ENCODE measurements at regions not wholly inside any gene's neighbourhood (a gene's known extent, or its start where the extent isn't known, plus 50 kb on each side); places are given as distances from the start of the nearest gene placed in this dataset.

DNA sequence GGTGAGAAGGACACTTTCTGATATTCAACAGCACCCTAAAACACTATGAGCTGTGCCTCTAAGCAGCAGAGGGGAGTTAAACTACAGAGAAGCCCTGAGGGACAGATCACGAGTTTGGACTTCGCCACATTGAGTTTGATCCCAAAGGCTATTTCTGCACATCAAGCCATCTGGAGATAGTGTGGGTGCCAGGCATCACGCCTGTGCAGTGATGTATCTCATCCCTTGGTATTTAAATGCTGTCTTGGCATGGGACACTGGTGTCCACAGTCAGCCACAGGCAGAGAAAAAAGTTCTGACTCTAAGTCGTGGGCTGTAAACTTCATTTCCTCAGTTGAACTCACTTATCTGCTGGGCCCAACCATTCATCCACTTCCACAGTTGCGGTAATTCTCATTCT lies 742.3 kb upstream of the CELF4 start:
- Histone ChIP-seq H3K4me1 (ENCODE audit: control insufficient read depth, insufficient read depth, low read length) (no peaks in the 10 kb centered on the region), H3K9me3 (ENCODE audit: control insufficient read depth, low read length) (no peaks in the 10 kb centered on the region), H3K27me3 (replicated peaks; ENCODE audit: control insufficient read depth, insufficient read depth, low read length) (no peaks in the 10 kb centered on the region), H3K9ac (ENCODE audit: low read length) (no peak overlapping the region), H3K36me3 (ENCODE audit: control insufficient read depth, insufficient read depth, low read length, severe bottlenecking) (no peaks in the 10 kb centered on the region), H3K4me3 (ENCODE audit: low read length) (no peak overlapping the region)
- DNase-seq (ENCODE audit: low read depth): no peak

DNA sequence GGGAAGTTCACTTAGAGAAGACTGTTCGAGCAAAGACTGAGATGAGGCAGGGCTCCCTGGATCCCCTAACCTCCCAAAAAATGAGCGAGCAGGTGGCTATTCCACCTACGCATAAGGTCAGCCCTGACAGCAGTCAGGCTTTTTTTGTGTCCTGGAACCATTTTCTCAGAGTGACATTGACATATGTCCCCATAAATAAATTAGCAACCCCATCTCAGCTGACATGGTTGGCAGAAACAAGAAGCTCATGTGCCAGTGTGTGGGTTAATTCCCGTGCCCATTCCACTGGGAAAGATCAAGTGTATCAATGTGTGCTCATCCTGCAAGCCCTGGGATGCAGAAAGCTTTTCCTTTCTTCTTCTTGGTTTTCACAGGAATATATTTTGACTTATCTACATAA lies 740.4 kb upstream of the CELF4 start:
- Histone ChIP-seq H3K4me1 (ENCODE audit: control insufficient read depth, insufficient read depth, low read length) (no peaks in the 10 kb centered on the region), H3K27me3 (replicated peaks; ENCODE audit: control insufficient read depth, insufficient read depth, low read length) (no peaks in the 10 kb centered on the region), H3K36me3 (ENCODE audit: control insufficient read depth, insufficient read depth, low read length, severe bottlenecking) (no peaks in the 10 kb centered on the region), H3K9me3 (ENCODE audit: control insufficient read depth, low read length) (no peaks in the 10 kb centered on the region), H3K4me3 (ENCODE audit: low read length) (no peak overlapping the region), H3K9ac (ENCODE audit: low read length) (no peak overlapping the region)
- no peak for DNase-seq (ENCODE audit: low read depth)

DNA sequence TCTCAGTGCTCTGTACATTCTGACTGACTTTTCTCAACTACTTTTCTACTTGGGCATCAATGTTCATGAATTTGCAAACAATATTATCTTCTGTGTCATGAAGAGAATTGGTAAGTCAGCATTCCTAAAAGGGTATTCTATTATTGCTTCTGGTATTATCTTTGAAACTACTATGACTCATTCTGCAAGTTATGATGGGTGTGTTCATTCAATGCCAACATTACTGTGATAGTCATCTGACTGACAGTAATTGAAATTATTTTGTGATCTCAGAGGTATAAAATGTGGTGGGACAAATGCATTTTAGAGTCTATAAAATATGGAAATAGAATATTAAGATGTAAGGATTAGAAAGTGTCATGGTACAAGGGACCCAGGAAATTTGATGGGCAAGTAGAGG lies 736.0 kb upstream of the CELF4 start:
- Histone ChIP-seq H3K4me1 (ENCODE audit: control insufficient read depth, insufficient read depth, low read length) (no peaks in the 10 kb centered on the region), H3K27me3 (replicated peaks; ENCODE audit: control insufficient read depth, insufficient read depth, low read length) (no peaks in the 10 kb centered on the region), H3K4me3 (ENCODE audit: low read length) (no peak overlapping the region), H3K36me3 (ENCODE audit: control insufficient read depth, insufficient read depth, low read length, severe bottlenecking) (no peaks in the 10 kb centered on the region), H3K9ac (ENCODE audit: low read length) (no peak overlapping the region), H3K9me3 (ENCODE audit: control insufficient read depth, low read length) (no peaks in the 10 kb centered on the region)
- no peak for DNase-seq (ENCODE audit: low read depth)

DNA sequence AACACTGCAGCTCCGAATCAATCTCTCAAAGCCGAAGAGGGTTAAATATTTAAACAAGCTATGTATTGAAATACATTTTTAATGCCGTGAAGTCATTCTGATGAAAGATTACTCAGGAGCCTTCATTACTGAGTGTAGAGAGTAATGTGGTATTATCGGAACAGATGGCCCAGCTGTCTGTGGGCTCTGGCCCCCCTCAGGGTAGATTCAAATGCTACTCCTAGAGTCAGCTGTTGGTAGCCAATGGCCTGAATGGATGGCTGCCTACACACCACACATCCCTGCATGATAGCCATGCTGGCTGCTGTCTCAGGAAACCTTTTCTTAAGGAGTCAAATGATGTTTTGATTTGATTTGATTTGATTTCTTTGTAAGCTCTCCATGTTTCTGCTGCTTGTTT lies 732.3 kb upstream of the CELF4 start:
- H3K27me3 ChIP-seq (replicated peaks; ENCODE audit: control insufficient read depth, insufficient read depth, low read length): no peaks in the 10 kb centered on the region
- no peak overlapping the region for H3K9ac ChIP-seq (ENCODE audit: low read length)
- H3K36me3 ChIP-seq (ENCODE audit: control insufficient read depth, insufficient read depth, low read length, severe bottlenecking): no peaks in the 10 kb centered on the region
- no peak overlapping the region for H3K4me3 ChIP-seq (ENCODE audit: low read length)
- no peaks in the 10 kb centered on the region for H3K4me1 ChIP-seq (ENCODE audit: control insufficient read depth, insufficient read depth, low read length)
- DNase-seq (ENCODE audit: low read depth): no peak
- H3K9me3 ChIP-seq (ENCODE audit: control insufficient read depth, low read length): no peaks in the 10 kb centered on the region

- H3K9ac ChIP-seq (ENCODE audit: low read length): no peak overlapping the region
- H3K9me3 ChIP-seq (ENCODE audit: control insufficient read depth, low read length): no peaks in the 10 kb centered on the region
- no peak overlapping the region for H3K4me3 ChIP-seq (ENCODE audit: low read length)
- DNase-seq (ENCODE audit: low read depth): no peak
- H3K36me3 ChIP-seq (ENCODE audit: control insufficient read depth, insufficient read depth, low read length, severe bottlenecking): no peaks in the 10 kb centered on the region
- no peaks in the 10 kb centered on the region for H3K4me1 ChIP-seq (ENCODE audit: control insufficient read depth, insufficient read depth, low read length)
- H3K27me3 ChIP-seq (replicated peaks; ENCODE audit: control insufficient read depth, insufficient read depth, low read length): no peaks in the 10 kb centered on the region
Observed at GRCh38 chr18:38290229-38290628, 724.6 kb upstream of the CELF4 start.

DNA sequence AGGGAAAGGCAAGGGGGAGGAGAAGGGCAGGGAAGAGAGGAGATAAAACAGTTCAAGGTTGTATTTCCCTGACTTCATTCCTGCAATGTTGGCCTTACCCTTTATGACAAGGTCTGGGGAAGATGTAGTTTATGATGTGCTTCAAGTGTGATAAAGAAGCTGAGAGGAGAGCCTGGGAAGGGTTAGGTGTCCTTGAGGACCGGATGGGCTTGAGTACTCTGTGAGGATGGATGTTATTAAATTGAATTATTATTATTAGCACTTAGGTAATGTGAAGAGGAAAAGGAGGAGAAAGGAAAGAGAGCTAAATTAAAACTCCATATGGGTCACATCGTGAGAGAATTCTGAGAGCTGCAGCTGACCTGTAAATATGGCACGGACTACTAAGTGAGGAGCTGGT lies 719.4 kb upstream of the CELF4 start:
- no peak overlapping the region for H3K9ac ChIP-seq (ENCODE audit: low read length)
- no peaks in the 10 kb centered on the region for H3K36me3 ChIP-seq (ENCODE audit: control insufficient read depth, insufficient read depth, low read length, severe bottlenecking)
- H3K9me3 ChIP-seq (ENCODE audit: control insufficient read depth, low read length): peaks cover 3% of the 10 kb centered on the region
- no peaks in the 10 kb centered on the region for H3K27me3 ChIP-seq (replicated peaks; ENCODE audit: control insufficient read depth, insufficient read depth, low read length)
- DNase-seq (ENCODE audit: low read depth): no peak
- no peaks in the 10 kb centered on the region for H3K4me1 ChIP-seq (ENCODE audit: control insufficient read depth, insufficient read depth, low read length)
- H3K4me3 ChIP-seq (ENCODE audit: low read length): no peak overlapping the region

GRCh38 chr18:38263066-38263465 lies 697.5 kb upstream of the CELF4 start:
- Histone ChIP-seq H3K9me3 (ENCODE audit: control insufficient read depth, low read length) (no peaks in the 10 kb centered on the region), H3K4me1 (ENCODE audit: control insufficient read depth, insufficient read depth, low read length) (no peaks in the 10 kb centered on the region), H3K9ac (ENCODE audit: low read length) (no peak overlapping the region), H3K4me3 (ENCODE audit: low read length) (no peak overlapping the region), H3K27me3 (replicated peaks; ENCODE audit: control insufficient read depth, insufficient read depth, low read length) (no peaks in the 10 kb centered on the region), H3K36me3 (ENCODE audit: control insufficient read depth, insufficient read depth, low read length, severe bottlenecking) (no peaks in the 10 kb centered on the region)
- DNase-seq (ENCODE audit: low read depth): no peak

DNA sequence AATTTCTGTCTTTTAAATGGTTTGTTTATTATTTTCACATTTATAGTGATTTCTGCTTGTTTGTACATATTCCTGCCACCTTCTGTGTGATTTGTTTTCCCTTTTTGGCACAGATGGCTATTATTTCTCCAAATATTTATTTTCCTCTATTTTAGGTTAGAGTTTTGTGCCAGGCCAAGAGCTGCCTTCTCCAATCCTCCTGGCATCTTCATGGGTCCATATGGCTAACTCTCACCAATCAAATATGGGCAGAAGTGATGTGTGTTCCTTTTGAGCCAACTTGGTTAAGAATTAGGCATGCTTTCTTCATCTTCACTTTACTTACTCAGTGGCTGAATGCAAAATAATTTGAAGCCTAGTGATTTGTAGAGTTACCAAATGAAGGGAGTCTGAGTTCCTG lies 697.1 kb upstream of the CELF4 start:
- no peaks in the 10 kb centered on the region for H3K4me1 ChIP-seq (ENCODE audit: control insufficient read depth, insufficient read depth, low read length)
- no peak overlapping the region for H3K9ac ChIP-seq (ENCODE audit: low read length)
- no peak overlapping the region for H3K4me3 ChIP-seq (ENCODE audit: low read length)
- H3K27me3 ChIP-seq (replicated peaks; ENCODE audit: control insufficient read depth, insufficient read depth, low read length): no peaks in the 10 kb centered on the region
- no peak for DNase-seq (ENCODE audit: low read depth)
- H3K9me3 ChIP-seq (ENCODE audit: control insufficient read depth, low read length): no peaks in the 10 kb centered on the region
- no peaks in the 10 kb centered on the region for H3K36me3 ChIP-seq (ENCODE audit: control insufficient read depth, insufficient read depth, low read length, severe bottlenecking)

- no peaks in the 10 kb centered on the region for H3K36me3 ChIP-seq (ENCODE audit: control insufficient read depth, insufficient read depth, low read length, severe bottlenecking)
- no peaks in the 10 kb centered on the region for H3K9me3 ChIP-seq (ENCODE audit: control insufficient read depth, low read length)
- no peak for DNase-seq (ENCODE audit: low read depth)
- H3K4me1 ChIP-seq (ENCODE audit: control insufficient read depth, insufficient read depth, low read length): no peaks in the 10 kb centered on the region
- no peak overlapping the region for H3K4me3 ChIP-seq (ENCODE audit: low read length)
- H3K27me3 ChIP-seq (replicated peaks; ENCODE audit: control insufficient read depth, insufficient read depth, low read length): no peaks in the 10 kb centered on the region
- H3K9ac ChIP-seq (ENCODE audit: low read length): no peak overlapping the region
Observed at GRCh38 chr18:38257661-38258060, 692.1 kb upstream of the CELF4 start.

DNA sequence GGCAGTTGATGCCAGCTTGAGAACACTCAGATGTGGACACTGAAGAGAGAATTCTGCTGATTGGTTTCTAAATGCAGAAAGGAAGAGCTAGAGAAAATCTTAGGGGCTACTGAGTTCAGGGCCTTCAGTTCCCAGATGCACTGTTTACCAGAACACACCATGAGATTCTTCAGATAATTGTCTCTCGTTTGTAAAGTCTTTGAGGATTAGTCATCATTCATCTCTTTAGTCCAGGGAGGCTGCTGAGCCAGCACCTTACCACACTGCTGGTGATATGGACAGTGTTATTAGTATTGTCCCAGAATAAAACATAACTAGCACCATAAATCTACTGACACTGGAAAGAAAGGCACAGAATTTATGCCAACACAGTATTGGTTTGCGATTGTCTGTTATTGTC lies 690.8 kb upstream of the CELF4 start:
- no peaks in the 10 kb centered on the region for H3K9me3 ChIP-seq (ENCODE audit: control insufficient read depth, low read length)
- H3K9ac ChIP-seq (ENCODE audit: low read length): no peak overlapping the region
- H3K4me1 ChIP-seq (ENCODE audit: control insufficient read depth, insufficient read depth, low read length): no peaks in the 10 kb centered on the region
- no peak overlapping the region for H3K4me3 ChIP-seq (ENCODE audit: low read length)
- no peak for DNase-seq (ENCODE audit: low read depth)
- H3K36me3 ChIP-seq (ENCODE audit: control insufficient read depth, insufficient read depth, low read length, severe bottlenecking): no peaks in the 10 kb centered on the region
- H3K27me3 ChIP-seq (replicated peaks; ENCODE audit: control insufficient read depth, insufficient read depth, low read length): no peaks in the 10 kb centered on the region

DNA sequence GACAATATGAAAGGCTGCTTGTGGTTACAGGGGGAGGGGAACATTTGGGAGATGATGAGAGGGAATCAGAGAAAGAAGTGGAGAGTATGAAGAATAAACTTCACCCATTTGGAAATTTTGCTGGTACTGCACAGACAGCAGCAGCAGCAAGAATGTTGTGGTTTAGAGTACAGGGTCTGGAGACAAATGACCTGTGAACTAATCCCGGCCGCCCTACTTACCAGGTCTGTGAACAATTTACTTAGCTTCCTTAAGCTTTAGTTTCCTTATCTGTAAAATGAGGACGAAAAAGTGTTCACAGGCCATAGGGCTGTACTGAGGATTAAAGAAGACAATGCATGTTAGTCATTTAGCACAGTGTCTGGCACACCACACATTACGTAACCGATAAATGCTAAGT lies 685.4 kb upstream of the CELF4 start:
- no peak overlapping the region for H3K9ac ChIP-seq (ENCODE audit: low read length)
- no peak overlapping the region for H3K4me3 ChIP-seq (ENCODE audit: low read length)
- H3K4me1 ChIP-seq (ENCODE audit: control insufficient read depth, insufficient read depth, low read length): no peaks in the 10 kb centered on the region
- no peak for DNase-seq (ENCODE audit: low read depth)
- no peaks in the 10 kb centered on the region for H3K36me3 ChIP-seq (ENCODE audit: control insufficient read depth, insufficient read depth, low read length, severe bottlenecking)
- no peaks in the 10 kb centered on the region for H3K9me3 ChIP-seq (ENCODE audit: control insufficient read depth, low read length)
- H3K27me3 ChIP-seq (replicated peaks; ENCODE audit: control insufficient read depth, insufficient read depth, low read length): no peaks in the 10 kb centered on the region

DNA sequence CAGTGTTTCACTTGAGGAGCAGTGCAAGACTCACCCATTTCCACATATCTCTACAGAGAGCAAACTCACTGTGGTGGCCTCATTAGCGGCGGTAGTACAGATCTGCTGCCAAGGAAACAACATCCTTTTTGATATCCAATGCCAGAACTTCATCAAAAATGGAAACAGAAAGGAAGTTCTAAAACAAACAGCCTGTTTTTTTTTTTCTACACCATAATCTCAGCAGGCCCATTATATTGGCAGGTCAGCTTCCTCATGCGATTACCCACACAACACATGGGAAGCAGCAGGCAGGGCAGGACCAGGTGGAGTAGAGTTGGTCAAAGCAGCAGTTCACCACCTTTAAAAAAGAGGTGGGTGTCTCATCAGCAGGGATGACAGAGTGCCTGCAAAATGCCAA lies 678.9 kb upstream of the CELF4 start:
- no peak for DNase-seq (ENCODE audit: low read depth)
- Histone ChIP-seq H3K4me1 (ENCODE audit: control insufficient read depth, insufficient read depth, low read length) (no peaks in the 10 kb centered on the region), H3K4me3 (ENCODE audit: low read length) (no peak overlapping the region), H3K27me3 (replicated peaks; ENCODE audit: control insufficient read depth, insufficient read depth, low read length) (no peaks in the 10 kb centered on the region), H3K36me3 (ENCODE audit: control insufficient read depth, insufficient read depth, low read length, severe bottlenecking) (no peaks in the 10 kb centered on the region), H3K9ac (ENCODE audit: low read length) (no peak overlapping the region), H3K9me3 (ENCODE audit: control insufficient read depth, low read length) (peaks cover 2% of the 10 kb centered on the region)
